OCI-LY1 (cell line): ENCODE measurements at regions not wholly inside any gene's neighbourhood (a gene's known extent, or its start where the extent isn't known, plus 50 kb on each side); places are given as distances from the start of the nearest gene placed in this dataset.

Experiments used
- H2AFZ ChIP-seq: fragments of 200-600 bp; sonication (generic), shearing (Covaris generic); 2 replicates; pipeline ENCODE4 v1.6.0; 2014; ENCODE audit warnings: antibody characterized with exemption, mild to moderate bottlenecking, low read length
- H3F3A ChIP-seq: fragments of 200-600 bp; sonication (generic), shearing (Covaris generic); 2 replicates; pipeline ENCODE4 v1.6.0; 2014; ENCODE audit warnings: mild to moderate bottlenecking, antibody characterized with exemption, low read length, moderate library complexity; ENCODE audit not compliant: insufficient read depth
- H3K27ac ChIP-seq: fragments of 200-600 bp; sonication (generic); 2 replicates; pipeline ENCODE4 v1.5.1; 2014; ENCODE audit warnings: low read length, mixed run types, mild to moderate bottlenecking, low read depth; ENCODE audit not compliant: poor library complexity, severe bottlenecking
- H3K27me3 ChIP-seq: fragments of 200-600 bp; sonication (generic); 2 replicates; pipeline ENCODE4 v1.6.0; 2014; ENCODE audit warnings: antibody characterized with exemption, mild to moderate bottlenecking, low read length, moderate library complexity; ENCODE audit not compliant: insufficient read depth
- H3K36me3 ChIP-seq: fragments of 200-600 bp; sonication (generic); 2 replicates; pipeline ENCODE4 v1.6.1; 2014; ENCODE audit warnings: mild to moderate bottlenecking, antibody characterized with exemption, low read length, moderate library complexity, mixed read lengths; ENCODE audit not compliant: insufficient read depth
- H3K4me1 ChIP-seq: fragments of 200-600 bp; sonication (generic); 2 replicates; pipeline ENCODE4 v1.5.1; 2014; ENCODE audit warnings: mild to moderate bottlenecking, low read length, moderate library complexity; ENCODE audit not compliant: insufficient read depth, severe bottlenecking
- H3K4me2 ChIP-seq: fragments of 200-600 bp; sonication (generic), shearing (Covaris generic); 2 replicates; pipeline ENCODE4 v1.6.1; 2014; ENCODE audit warnings: low read length
- H3K4me3 ChIP-seq: fragments of 200-600 bp; sonication (generic); 2 replicates; pipeline ENCODE4 v1.5.1; 2014; ENCODE audit warnings: low read length, low read depth, mild to moderate bottlenecking, mixed read lengths; ENCODE audit not compliant: poor library complexity, severe bottlenecking
- H3K79me2 ChIP-seq: fragments of 200-600 bp; shearing (Covaris generic); 2 replicates; pipeline ENCODE4 v1.6.1; 2016; ENCODE audit warnings: mixed run types, low read length, mixed read lengths; ENCODE audit not compliant: insufficient read depth
- H3K9ac ChIP-seq: fragments of 200-600 bp; sonication (generic), shearing (Covaris generic); 2 replicates; pipeline ENCODE4 v1.6.1; 2014; ENCODE audit warnings: mild to moderate bottlenecking, low read length, mixed read lengths
- H3K9me2 ChIP-seq: fragments of 200-600 bp; sonication (generic), shearing (Covaris generic); 2 replicates; pipeline ENCODE4 v1.6.1; 2014; ENCODE audit warnings: low read depth, mild to moderate bottlenecking, low read length, mixed read lengths
- H3K9me3 ChIP-seq: fragments of 200-600 bp; shearing (Covaris generic); 2 replicates; pipeline ENCODE4 v1.6.1; 2014; ENCODE audit warnings: low read length, mixed read lengths
- H4K20me1 ChIP-seq: fragments of 200-600 bp; sonication (generic), shearing (Covaris generic); 2 replicates; pipeline ENCODE4 v1.6.0; 2016; ENCODE audit warnings: mild to moderate bottlenecking, low read length; ENCODE audit not compliant: insufficient read depth
- CTCF ChIP-seq: fragments of 200-600 bp; sonication (generic), shearing (Covaris generic); IDR thresholded peaks from 2 replicates; pipeline ENCODE4 v1.5.1; 2017; ENCODE audit warnings: mild to moderate bottlenecking, antibody characterized with exemption, low read length, moderate library complexity, mixed read lengths
- EZH2 ChIP-seq: fragments of 200-600 bp; sonication (generic), shearing (Covaris generic); IDR thresholded peaks from 2 replicates; pipeline ENCODE4 v1.8.0; 2017; ENCODE audit warnings: borderline replicate concordance, mixed run types, mild to moderate bottlenecking, antibody characterized with exemption, low read length, moderate library complexity, mixed read lengths

- Histone ChIP-seq H3K4me2 (no peak overlapping the region), H3K27me3 (no peaks in the 10 kb centered on the region), H3K4me3 (no peak overlapping the region), H3K79me2 (no peaks in the 10 kb centered on the region), H3K36me3 (no peaks in the 10 kb centered on the region), H3F3A (no peaks in the 10 kb centered on the region), H3K9ac (no peak overlapping the region), H2AFZ (no peak overlapping the region), H3K4me1 (no peaks in the 10 kb centered on the region), H4K20me1 (no peaks in the 10 kb centered on the region), H3K9me3 (no peaks in the 10 kb centered on the region), H3K9me2 (no peaks in the 10 kb centered on the region), H3K27ac (no peak overlapping the region)
- TF ChIP-seq CTCF (no peak), EZH2 (no peak)
These were observed 388.7 kb downstream of the PTPRU start for GRCh38 chr1:29625084-29625420.

- Histone ChIP-seq H3K27ac (no peak overlapping the region), H3K9me3 (no peaks in the 10 kb centered on the region), H3K4me1 (no peaks in the 10 kb centered on the region), H3K27me3 (no peaks in the 10 kb centered on the region), H3K36me3 (no peaks in the 10 kb centered on the region), H3K4me3 (no peak overlapping the region), H3K9me2 (no peaks in the 10 kb centered on the region), H3K9ac (no peak overlapping the region), H3K4me2 (no peak overlapping the region), H3K79me2 (no peaks in the 10 kb centered on the region), H4K20me1 (no peaks in the 10 kb centered on the region), H2AFZ (no peak overlapping the region), H3F3A (no peaks in the 10 kb centered on the region)
- TF ChIP-seq EZH2: no peak
- no peak for TF ChIP-seq CTCF
These were observed 388.2 kb downstream of the PTPRU start for GRCh38 chr1:29624320-29625083.

DNA sequence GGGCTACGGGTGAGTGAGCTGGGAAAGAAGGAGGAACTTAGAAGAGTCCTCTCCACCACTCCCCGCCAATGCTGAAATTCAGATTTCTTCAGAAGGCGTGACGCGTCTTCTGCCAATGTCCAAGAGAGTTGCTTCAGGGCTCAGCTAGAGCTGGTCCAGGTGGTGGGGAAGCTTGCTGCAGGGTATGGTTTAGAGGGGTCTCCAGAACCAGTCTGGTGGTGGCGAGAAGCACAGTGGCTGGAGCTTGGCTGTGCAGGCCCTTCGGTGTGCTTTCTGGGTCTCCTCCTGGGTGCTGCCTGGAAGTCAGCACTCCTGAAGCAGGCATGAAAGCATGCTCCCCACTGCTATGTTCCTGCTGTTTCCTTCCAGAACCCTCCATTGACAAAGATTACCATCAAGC is 387.2 kb downstream of the PTPRU start:
- Histone ChIP-seq H3K4me1 (no peaks in the 10 kb centered on the region), H2AFZ (no peak overlapping the region), H3K4me3 (no peak overlapping the region), H3F3A (no peaks in the 10 kb centered on the region), H3K36me3 (no peaks in the 10 kb centered on the region), H3K9me2 (no peaks in the 10 kb centered on the region), H4K20me1 (no peaks in the 10 kb centered on the region), H3K79me2 (no peaks in the 10 kb centered on the region), H3K9me3 (no peaks in the 10 kb centered on the region), H3K27me3 (no peaks in the 10 kb centered on the region), H3K27ac (no peak overlapping the region), H3K9ac (no peak overlapping the region), H3K4me2 (no peak overlapping the region)
- TF ChIP-seq EZH2 (no peak), CTCF (no peak)
